AG09309 (cell line): ENCODE measurements at regions not wholly inside any gene's neighbourhood (a gene's known extent, or its start where the extent isn't known, plus 50 kb on each side); places are given as distances from the start of the nearest gene placed in this dataset.

Experiments
- DNase-seq: peaks from one replicate; pipeline ENCODE4 v3.0.0-alpha.2; 2010; ENCODE audit warnings: low read depth
- H3K4me3 ChIP-seq: 2 replicates; pipeline ENCODE4 v1.5.1; 2011; ENCODE audit warnings: mild to moderate bottlenecking, low read depth, low read length, moderate library complexity; ENCODE audit not compliant: control insufficient read depth
- TF ChIP-seq, protein P1 (sequence below): IDR thresholded peaks from 2 replicates; pipeline ENCODE4 v1.5.1; 2011; ENCODE audit warnings: mild to moderate bottlenecking, low read depth, low read length, inconsistent platforms; ENCODE audit not compliant: insufficient read depth, control insufficient read depth; ENCODE audit errors: missing control alignments

GRCh38 chr2:16716944-16717343 lies 51.3 kb upstream of the CYRIA start:
- H3K4me3 ChIP-seq, result no peak overlapping the region
- no peak for DNase-seq
- TF ChIP-seq, protein P1, sequence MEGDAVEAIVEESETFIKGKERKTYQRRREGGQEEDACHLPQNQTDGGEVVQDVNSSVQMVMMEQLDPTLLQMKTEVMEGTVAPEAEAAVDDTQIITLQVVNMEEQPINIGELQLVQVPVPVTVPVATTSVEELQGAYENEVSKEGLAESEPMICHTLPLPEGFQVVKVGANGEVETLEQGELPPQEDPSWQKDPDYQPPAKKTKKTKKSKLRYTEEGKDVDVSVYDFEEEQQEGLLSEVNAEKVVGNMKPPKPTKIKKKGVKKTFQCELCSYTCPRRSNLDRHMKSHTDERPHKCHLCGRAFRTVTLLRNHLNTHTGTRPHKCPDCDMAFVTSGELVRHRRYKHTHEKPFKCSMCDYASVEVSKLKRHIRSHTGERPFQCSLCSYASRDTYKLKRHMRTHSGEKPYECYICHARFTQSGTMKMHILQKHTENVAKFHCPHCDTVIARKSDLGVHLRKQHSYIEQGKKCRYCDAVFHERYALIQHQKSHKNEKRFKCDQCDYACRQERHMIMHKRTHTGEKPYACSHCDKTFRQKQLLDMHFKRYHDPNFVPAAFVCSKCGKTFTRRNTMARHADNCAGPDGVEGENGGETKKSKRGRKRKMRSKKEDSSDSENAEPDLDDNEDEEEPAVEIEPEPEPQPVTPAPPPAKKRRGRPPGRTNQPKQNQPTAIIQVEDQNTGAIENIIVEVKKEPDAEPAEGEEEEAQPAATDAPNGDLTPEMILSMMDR, result no peak

GRCh38 chr2:16716024-16716423 lies 50.4 kb upstream of the CYRIA start:
- DNase-seq, result no peak

More at GRCh38 chr2:16716024-16716423, 50.4 kb upstream of the CYRIA start:
- no peak overlapping the region for H3K4me3 ChIP-seq
- TF ChIP-seq, protein P1, result no peak
